ENCODE measurements at regions not wholly inside any gene's neighbourhood (a gene's known extent, or its start where the extent isn't known, plus 50 kb on each side); places are given as distances from the start of the nearest gene placed in this dataset.

GRCh38 chr3:163786416-163786815 is 1291.9 kb downstream of the SI start:
- TF ChIP-seq GATA3 (IDR thresholded peaks at IDR 0.05; ENCODE audit: low read depth, low read length) (no peak), GATA2 (IDR thresholded peaks at IDR 0.05; ENCODE audit: low read depth, low read length) (no peak)

Data from SH-SY5Y (cell line).